Astrocyte of the cerebellum (primary cell): ENCODE measurements at regions not wholly inside any gene's neighbourhood (a gene's known extent, or its start where the extent isn't known, plus 50 kb on each side); places are given as distances from the start of the nearest gene placed in this dataset.

Source experiments
- DNase-seq: peaks from one replicate; pipeline ENCODE4 v3.0.0-alpha.2; 2011; ENCODE audit warnings: low read depth
- H3K4me3 ChIP-seq: 2 replicates; pipeline ENCODE4 v1.5.1; 2011; ENCODE audit warnings: mild to moderate bottlenecking, low read depth, low read length, moderate library complexity
- in situ Hi-C: cut with HindIII; loops from 2 replicates; pipeline ENCODE4 v1.10.0; 2017; ENCODE audit warnings: low sequenced_read_pairs
- TF ChIP-seq, protein P1 (sequence below): IDR thresholded peaks from 2 replicates; pipeline ENCODE4 v1.5.1; 2012; ENCODE audit warnings: low read length, low read depth, moderate library complexity, mild to moderate bottlenecking; ENCODE audit errors: missing control alignments

DNA sequence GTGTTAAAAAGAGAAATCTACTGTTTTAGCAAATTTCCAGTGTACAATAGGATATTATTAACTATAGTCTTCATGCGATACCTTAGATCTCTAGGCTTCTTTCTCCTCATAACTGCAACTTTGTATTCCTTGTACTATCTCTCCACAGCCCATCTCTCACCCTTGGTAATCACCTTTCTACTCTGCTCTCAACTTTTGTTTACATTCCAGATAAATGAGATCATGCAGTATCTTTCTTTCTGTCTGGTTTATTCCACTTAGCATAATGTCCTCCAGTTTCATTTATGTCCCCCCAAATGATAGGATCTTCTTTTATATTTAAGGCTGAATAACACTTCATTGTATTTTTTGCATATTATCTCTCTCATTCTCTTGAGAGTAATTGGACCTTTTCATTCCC lies 165.5 kb downstream of the HS3ST1 start:
- no peak for DNase-seq
- TF ChIP-seq, protein P1, sequence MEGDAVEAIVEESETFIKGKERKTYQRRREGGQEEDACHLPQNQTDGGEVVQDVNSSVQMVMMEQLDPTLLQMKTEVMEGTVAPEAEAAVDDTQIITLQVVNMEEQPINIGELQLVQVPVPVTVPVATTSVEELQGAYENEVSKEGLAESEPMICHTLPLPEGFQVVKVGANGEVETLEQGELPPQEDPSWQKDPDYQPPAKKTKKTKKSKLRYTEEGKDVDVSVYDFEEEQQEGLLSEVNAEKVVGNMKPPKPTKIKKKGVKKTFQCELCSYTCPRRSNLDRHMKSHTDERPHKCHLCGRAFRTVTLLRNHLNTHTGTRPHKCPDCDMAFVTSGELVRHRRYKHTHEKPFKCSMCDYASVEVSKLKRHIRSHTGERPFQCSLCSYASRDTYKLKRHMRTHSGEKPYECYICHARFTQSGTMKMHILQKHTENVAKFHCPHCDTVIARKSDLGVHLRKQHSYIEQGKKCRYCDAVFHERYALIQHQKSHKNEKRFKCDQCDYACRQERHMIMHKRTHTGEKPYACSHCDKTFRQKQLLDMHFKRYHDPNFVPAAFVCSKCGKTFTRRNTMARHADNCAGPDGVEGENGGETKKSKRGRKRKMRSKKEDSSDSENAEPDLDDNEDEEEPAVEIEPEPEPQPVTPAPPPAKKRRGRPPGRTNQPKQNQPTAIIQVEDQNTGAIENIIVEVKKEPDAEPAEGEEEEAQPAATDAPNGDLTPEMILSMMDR = no peak
- in situ Hi-C loops = no loop called here
- no peak overlapping the region for H3K4me3 ChIP-seq

DNA sequence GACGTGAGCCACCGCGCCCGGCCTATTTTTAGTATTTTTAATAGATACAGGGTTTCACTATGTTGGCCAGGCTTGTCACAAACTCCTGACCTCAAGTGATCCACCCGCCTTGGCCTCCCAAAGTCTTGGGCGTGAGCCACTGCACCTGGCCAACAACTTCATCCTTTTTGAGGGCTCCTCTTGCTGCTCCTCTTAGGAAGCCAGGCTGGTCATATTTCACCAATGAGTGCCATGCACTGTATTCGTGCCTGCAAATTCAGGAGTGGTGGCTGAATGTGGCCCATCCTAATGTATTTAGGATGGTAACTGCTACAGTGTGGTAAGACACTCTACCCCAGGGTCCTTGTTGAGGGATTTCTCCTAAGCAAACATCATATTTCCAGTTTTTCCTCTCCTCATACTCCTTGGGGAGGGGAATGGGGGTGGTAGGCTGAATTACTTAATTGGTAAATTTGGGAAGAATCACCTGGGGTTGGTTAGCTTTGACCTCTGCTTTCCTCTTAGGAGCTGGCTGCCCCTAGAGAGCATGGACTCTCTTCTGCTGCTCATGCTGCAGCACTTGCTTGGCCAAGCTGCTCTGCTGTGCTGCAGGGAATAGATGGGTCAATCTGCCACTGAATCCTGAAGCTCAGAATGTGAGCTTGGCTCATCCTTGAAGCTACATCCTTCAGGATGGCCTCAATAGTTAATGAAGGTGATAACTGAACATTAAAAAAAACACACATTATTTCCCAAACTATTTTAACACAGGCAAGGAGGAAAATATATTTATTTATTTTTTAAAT lies 167.4 kb downstream of the HS3ST1 start:
- TF ChIP-seq, protein P1 = no peak
- in situ Hi-C loops = no loop called here
- H3K4me3 ChIP-seq = no peak overlapping the region
- no peak for DNase-seq

DNA sequence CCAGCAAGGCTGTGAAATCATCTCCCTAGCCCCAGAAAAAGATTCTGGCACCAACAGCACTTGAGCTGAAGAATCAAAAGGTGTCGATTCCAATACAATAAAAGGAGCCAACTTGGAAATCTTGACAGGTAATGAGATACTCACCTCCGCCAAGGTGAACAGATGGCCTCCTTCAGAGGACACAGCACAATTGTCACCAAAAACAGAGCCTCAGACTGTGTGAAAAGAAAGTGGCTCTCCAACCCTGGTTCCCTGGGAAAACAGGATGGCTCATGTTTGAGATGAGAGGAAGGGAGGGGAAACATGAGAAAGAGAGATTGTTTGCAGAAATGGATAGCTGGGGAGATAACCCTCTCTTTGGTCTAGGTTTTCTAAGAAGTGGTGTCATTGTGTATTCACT lies 168.9 kb downstream of the HS3ST1 start:
- TF ChIP-seq, protein P1 = no peak
- in situ Hi-C loops = no loop called here
- DNase-seq = no peak
- H3K4me3 ChIP-seq = no peak overlapping the region

DNA sequence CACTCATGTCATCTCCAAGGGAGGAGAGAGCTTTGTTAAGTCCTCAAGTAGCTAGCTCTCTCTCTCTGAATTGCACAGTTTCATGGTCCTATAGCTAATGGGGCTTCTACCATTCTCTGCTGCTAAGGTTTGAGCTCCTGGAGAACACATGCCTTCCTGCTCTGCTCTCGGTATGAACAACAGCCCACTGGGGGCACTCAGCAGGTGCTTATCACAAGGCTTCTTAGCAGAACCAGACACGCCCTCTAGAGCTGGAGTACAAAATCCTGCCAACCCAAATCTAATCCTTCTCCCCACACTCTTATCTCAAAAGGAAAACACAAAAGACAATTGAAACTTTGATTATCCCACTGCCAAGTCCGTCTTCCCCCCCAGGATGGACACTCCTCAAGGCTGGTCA lies 176.5 kb downstream of the HS3ST1 start:
- no peak overlapping the region for H3K4me3 ChIP-seq
- no peak for DNase-seq
- in situ Hi-C loops = no loop called here
- TF ChIP-seq, protein P1 = no peak

DNA sequence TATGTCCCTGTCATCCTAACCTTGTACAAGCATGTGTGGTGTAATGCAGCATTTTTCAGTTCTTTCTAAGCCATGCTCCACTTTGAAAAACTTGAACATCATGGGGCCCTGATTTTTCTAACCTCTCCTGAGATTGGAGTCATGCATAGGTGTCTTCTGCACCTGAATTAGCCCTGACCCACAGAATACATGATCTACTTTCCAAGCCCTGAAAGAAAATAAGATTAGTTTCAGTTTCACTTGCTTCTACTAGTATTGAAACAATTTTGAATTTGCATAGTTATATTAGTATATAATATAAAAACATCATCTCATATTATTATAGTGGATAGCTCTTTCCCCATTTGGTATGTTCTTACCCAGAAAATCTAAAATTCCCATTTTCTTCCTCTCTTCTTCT lies 178.2 kb downstream of the HS3ST1 start:
- TF ChIP-seq, protein P1 = no peak
- in situ Hi-C loops = no loop called here

DNA sequence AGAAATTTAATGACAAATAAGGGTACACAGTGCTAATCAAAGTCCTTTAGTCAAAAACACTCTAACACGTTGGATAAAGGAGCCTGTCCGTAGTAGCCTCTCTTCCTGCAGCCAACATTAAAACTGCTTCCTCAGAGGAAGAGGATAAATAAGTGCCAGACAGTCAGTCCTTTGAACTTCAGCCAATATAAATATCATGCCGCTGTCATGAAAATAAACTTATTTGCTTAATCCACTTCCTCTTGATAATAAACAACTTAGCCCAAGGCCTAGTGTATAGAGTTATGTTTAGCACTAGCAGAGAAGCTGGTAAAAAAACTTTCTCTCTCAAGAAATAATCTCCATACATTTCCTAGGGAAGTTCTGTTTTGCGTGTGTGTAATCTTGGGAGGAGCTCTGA lies 196.7 kb downstream of the HS3ST1 start:
- in situ Hi-C loops = no loop called here
- TF ChIP-seq, protein P1 = no peak
- no peak overlapping the region for H3K4me3 ChIP-seq
- no peak for DNase-seq

More for the DNA sequence above, 178.2 kb downstream of the HS3ST1 start:
- no peak overlapping the region for H3K4me3 ChIP-seq
- DNase-seq = no peak
